ENCODE measurements at regions not wholly inside any gene's neighbourhood (a gene's known extent, or its start where the extent isn't known, plus 50 kb on each side); places are given as distances from the start of the nearest gene placed in this dataset.

- Histone ChIP-seq H3K9ac (ENCODE audit: insufficient read depth in 1 of 2, low read depth in 2 of 2, low read length in 2 of 2) (no peak overlapping the region), H4K20me1 (replicated peaks; ENCODE audit: control insufficient read depth, insufficient read depth, low read length) (no peaks in the 10 kb centered on the region), H3K9me1 (ENCODE audit: control insufficient read depth, insufficient read depth, low read length) (no peaks in the 10 kb centered on the region), H3K9me3 (replicated peaks; ENCODE audit: control insufficient read depth, insufficient read depth, low read depth, low read length) (no peaks in the 10 kb centered on the region), H3K27me3 (ENCODE audit: control insufficient read depth in 2 of 2, insufficient read depth in 2 of 2, low read length in 2 of 2) (no peaks in the 10 kb centered on the region), H3K4me1 (replicated peaks in 1 of 2; ENCODE audit: control insufficient read depth in 2 of 2, insufficient read depth in 2 of 2, low read length in 2 of 2) (no peaks in the 10 kb centered on the region), H3K36me3 (ENCODE audit: control insufficient read depth, insufficient read depth, low read length) (no peaks in the 10 kb centered on the region), H3K4me2 (ENCODE audit: insufficient read depth, low read length) (no peak overlapping the region; the same call in 1 of the 2 replicates), H3K79me2 (ENCODE audit: control insufficient read depth, insufficient read depth, low read length) (no peaks in the 10 kb centered on the region), H3K4me3 (no peak overlapping the region), H3K27ac (ENCODE audit: extremely low read depth, low read depth, low read length) (no peak overlapping the region), H2AFZ (ENCODE audit: low read depth, low read length) (peak overlapping the region; percentile 72)
- CTCF ChIA-PET (ENCODE audit: low intra/inter-chr PET ratio) = no interaction called here
- TF ChIP-seq USF2 (CRISPR knock-in tag; IDR thresholded peaks at IDR 0.05) (peak; percentile 34; the same call in 1 of the 2 replicates), TOE1 (IDR thresholded peaks at IDR 0.05; ENCODE audit: borderline replicate concordance) (peak; percentile 76), TOE1 (CRISPR knock-in tag; IDR thresholded peaks at IDR 0.05; ENCODE audit: borderline replicate concordance, low read depth) (no peak), TFE3 (CRISPR knock-in tag; IDR thresholded peaks at IDR 0.05) (peak; percentile 71), RAD51 (IDR thresholded peaks at IDR 0.05; ENCODE audit: borderline replicate concordance, low read depth) (peak; percentile 69), CBFA2T2 (conservative IDR thresholded peaks at IDR 0.05) (0 out of 2 replicates have a peak, but pooled peaks have one; percentile 14), HMG20B (CRISPR knock-in tag; IDR thresholded peaks at IDR 0.05) (no peak)
- 44% methylated on average over 4 of the region's 4 CpGs for WGBS (ENCODE audit: insufficient coverage, low coverage, missing lambda C conversion rate)
- intact Hi-C loops (cut with micrococcal nuclease) (no loop called here), in situ Hi-C loops (cut with MboI) (no loop called here)
- FAIRE-seq = peak; percentile 44
- POLR2A ChIA-PET = no interaction called here
- no peak for DNase-seq (ENCODE audit: extremely low read depth in 1 of 4, low spot score in 3 of 4)
- no peak for ATAC-seq
- no TSS peak for BruUV-seq (replicated peaks)
Measured at GRCh38 chr4:128670513-128670912, 139.0 kb upstream of the JADE1 start.
